K562 (cell line): ENCODE measurements at regions not wholly inside any gene's neighbourhood (a gene's known extent, or its start where the extent isn't known, plus 50 kb on each side); places are given as distances from the start of the nearest gene placed in this dataset.

Experiments
- ATAC-seq: fragments of 200-7000 bp; cut with Tn5 transposase; 3 replicates; pipeline ENCODE4 v1.9.1; 2020; ENCODE audit warnings: moderate library complexity
- BruUV-seq: library from RNA; stranded (reverse); fragments of 400-500 nt; replicated peaks from 2 replicates; lab custom pipeline; 2021; lab: Mats Ljungman, UMichigan
- CTCF ChIA-PET: fragments of 300-600 bp; formaldehyde crosslinking; extraction: SDS; loops from one replicate; lab custom pipeline; 2021; ENCODE audit warnings: low intra/inter-chr PET ratio; lab: Yijun Ruan, JAX
- POLR2A ChIA-PET: fragments of 300-600, 350-650 bp; sonication (Branson Sonifier 250); formaldehyde crosslinking; extraction: SDS; loops from one replicate; lab custom pipeline; 2021; ENCODE audit warnings: antibody characterized with exemption, inconsistent platforms; lab: Yijun Ruan, JAX
- DNase-seq, 4 experiments: peaks; one replicate each; pipeline versions ENCODE4 v3.0.0 to v3.0.0-alpha.2; 2011 to 2018; ENCODE audit warnings: low spot score in 3 of 4, mixed read lengths in 3 of 4; ENCODE audit errors: extremely low read depth in 1 of 4
- FAIRE-seq: peaks from 2 replicates; lab custom pipeline; 2011; peaks lifted over from hg19 to GRCh38; lab: Jason Lieb, UNC
- H2AFZ ChIP-seq: 2 replicates; pipeline ENCODE4 v1.6.0; 2011; ENCODE audit warnings: low read depth, low read length, control low read depth, inconsistent platforms
- H3K27ac ChIP-seq: fragments of 200-600 bp; 3 replicates; pipeline ENCODE4 v1.8.0; 2011; ENCODE audit warnings: low read depth, mild to moderate bottlenecking, control low read depth, inconsistent platforms, low read length, moderate library complexity, mixed read lengths; ENCODE audit errors: extremely low read depth
- H3K27me3 ChIP-seq, 2 experiments: fragments of 300-600 bp in 1 of 2; 2 replicates in 1 of 2; 3 replicates in 1 of 2; pipeline versions ENCODE4 v1.6.0 to v1.8.0; 2011; ENCODE audit warnings: inconsistent platforms in 2 of 2, low read length in 2 of 2, mild to moderate bottlenecking in 1 of 2, mixed read lengths in 1 of 2, moderate library complexity in 1 of 2; ENCODE audit not compliant: control insufficient read depth in 2 of 2, insufficient read depth in 2 of 2
- H3K36me3 ChIP-seq: fragments of 300-600 bp; 3 replicates; pipeline ENCODE4 v1.8.0; 2011; ENCODE audit warnings: mild to moderate bottlenecking, low read length, inconsistent platforms; ENCODE audit not compliant: control insufficient read depth, insufficient read depth
- H3K4me1 ChIP-seq, 2 experiments: fragments of 200-600 bp in 1 of 2; replicated peaks in 1 of 2; 2 replicates in 1 of 2; 3 replicates in 1 of 2; pipeline versions ENCODE4 v1.5.1 to v1.8.0; 2011; ENCODE audit warnings: inconsistent platforms in 2 of 2, low read length in 2 of 2, mild to moderate bottlenecking in 1 of 2, mixed read lengths in 1 of 2, moderate library complexity in 1 of 2; ENCODE audit not compliant: control insufficient read depth in 2 of 2, insufficient read depth in 2 of 2
- H3K4me2 ChIP-seq: 2 replicates; pipeline ENCODE4 v1.6.1; 2011; ENCODE audit warnings: low read length, control low read depth, inconsistent platforms, mixed read lengths; ENCODE audit not compliant: insufficient read depth
- H3K4me3 ChIP-seq: fragments of 200-600 bp; sonication (generic), shearing (Covaris generic); 2 replicates; pipeline ENCODE4 v1.5.1; 2016; ENCODE audit warnings: control low read depth, inconsistent platforms
- H3K79me2 ChIP-seq: fragments of 200-600 bp; 3 replicates; pipeline ENCODE4 v1.8.0; 2011; ENCODE audit warnings: low read length, inconsistent platforms; ENCODE audit not compliant: control insufficient read depth, insufficient read depth
- H3K9ac ChIP-seq, 2 experiments: 2 replicates each; pipeline versions ENCODE4 v1.6.0 to v1.6.1; 2011; ENCODE audit warnings: low read depth in 2 of 2, low read length in 2 of 2, control low read depth in 1 of 2, inconsistent platforms in 1 of 2, mild to moderate bottlenecking in 1 of 2, mixed read lengths in 1 of 2; ENCODE audit not compliant: insufficient read depth in 1 of 2
- H3K9me1 ChIP-seq: one replicate; pipeline ENCODE4 v1.6.0; 2011; ENCODE audit warnings: inconsistent platforms, mild to moderate bottlenecking, low read length, moderate library complexity; ENCODE audit not compliant: control insufficient read depth, insufficient read depth
- H3K9me3 ChIP-seq: replicated peaks from 2 replicates; pipeline ENCODE4 v1.5.1; 2011; ENCODE audit warnings: low read depth, low read length, inconsistent platforms; ENCODE audit not compliant: control insufficient read depth, insufficient read depth
- H4K20me1 ChIP-seq: replicated peaks from 2 replicates; pipeline ENCODE4 v1.6.1; 2011; ENCODE audit warnings: low read length, inconsistent platforms, mixed read lengths; ENCODE audit not compliant: control insufficient read depth, insufficient read depth
- BRCA1 ChIP-seq, 2 experiments: fragments of 450-650 bp in 1 of 2; sonication (generic) in 1 of 2; formaldehyde crosslinking in 1 of 2; IDR thresholded peaks; 2 replicates each; pipeline versions ENCODE4 v1.5.0 to v1.6.1; 2017 to 2020; ENCODE audit warnings: mild to moderate bottlenecking in 1 of 2, missing genetic modification reagents in 1 of 2
- CBFA2T3 ChIP-seq: fragments of 450-650 bp; IDR thresholded peaks from 2 replicates; pipeline ENCODE4 v1.6.1; 2017
- CXXC5 ChIP-seq: fragments of 250-450 bp; sonication (Bioruptor Pico); IDR thresholded peaks from 2 replicates; pipeline ENCODE4 v1.8.0; 2022; ENCODE audit warnings: inconsistent platforms, mild to moderate bottlenecking, moderate library complexity
- EHMT2 ChIP-seq: fragments of 450-650 bp; IDR thresholded peaks from 2 replicates; pipeline ENCODE4 v1.6.1; 2018; ENCODE audit warnings: antibody characterized with exemption
- KLF16 ChIP-seq: IDR thresholded peaks from 2 replicates; pipeline ENCODE4 v1.6.1; 2016; ENCODE audit warnings: antibody characterized with exemption
- LARP7 ChIP-seq: fragments of 450-650 bp; IDR thresholded peaks from 2 replicates; pipeline ENCODE4 v1.6.1; 2016
- PKNOX1 ChIP-seq: fragments of 450-650 bp; IDR thresholded peaks from 2 replicates; pipeline ENCODE4 v1.6.1; 2016
- TAF15 ChIP-seq: fragments of 200-400 bp; formaldehyde crosslinking; IDR thresholded peaks from 2 replicates; pipeline ENCODE4 v1.6.1; 2017; ENCODE audit warnings: mild to moderate bottlenecking, low read depth, low read length, moderate library complexity
- THRA ChIP-seq: fragments of 450-650 bp; IDR thresholded peaks from 2 replicates; pipeline ENCODE4 v1.6.1; 2017; ENCODE audit warnings: mild to moderate bottlenecking, moderate library complexity
- ZBTB11 ChIP-seq, 3 experiments: fragments of 200-800 bp in 1 of 3; fragments of 250-450 bp in 1 of 3; fragments of 450-650 bp in 1 of 3; sonication (Bioruptor Pico) in 1 of 3; sonication (Bioruptor generic) in 1 of 3; formaldehyde crosslinking in 1 of 3; IDR thresholded peaks; 2 replicates each; pipeline versions ENCODE4 v1.6.1 to v1.8.0; 2016 to 2022; ENCODE audit warnings: mild to moderate bottlenecking in 2 of 3, missing genetic modification characterization in 2 of 3, missing compliant biosample characterization in 1 of 3, moderate library complexity in 1 of 3
- ZNF121 ChIP-seq: sonication (generic); formaldehyde crosslinking; conservative IDR thresholded peaks from 2 replicates; pipeline ENCODE4 v1.8.0; 2022; ENCODE audit warnings: missing genetic modification reagents
- ZNF511 ChIP-seq: sonication (generic); formaldehyde crosslinking; IDR thresholded peaks from 2 replicates; pipeline ENCODE4 v1.8.0; 2022; ENCODE audit warnings: mild to moderate bottlenecking, missing genetic modification reagents
- ZNF639 ChIP-seq, 2 experiments: fragments of 200-800 bp in 1 of 2; sonication (Bioruptor generic) in 1 of 2; sonication (generic) in 1 of 2; formaldehyde crosslinking in 1 of 2; IDR thresholded peaks in 1 of 2; conservative IDR thresholded peaks in 1 of 2; 2 replicates each; pipeline versions ENCODE4 v1.5.0 to v1.6.1; 2016 to 2020; ENCODE audit warnings: missing compliant biosample characterization in 1 of 2, missing genetic modification characterization in 1 of 2, missing genetic modification reagents in 1 of 2
- ZNF696 ChIP-seq: fragments of 250-450 bp; sonication (Bioruptor Pico); conservative IDR thresholded peaks from 2 replicates; pipeline ENCODE4 v1.4.0; 2020; ENCODE audit warnings: mild to moderate bottlenecking, moderate library complexity
- WGBS: fragments of 100-300 bp; shearing (Covaris generic); methylation state at CpG from one replicate; pipeline ENCODE4 v1.1.6; 2016; ENCODE audit warnings: low coverage, mixed read lengths; ENCODE audit not compliant: insufficient coverage; ENCODE audit errors: missing lambda C conversion rate; 5-methylcytosine and 5-hydroxymethylcytosine counted together
- in situ Hi-C: fragments of 300-500 bp; cut with MboI; formaldehyde crosslinking; loops from 4 replicates; pipeline ENCODE4 v1.15.0; 2018; ENCODE audit warnings: inconsistent platforms, mixed read lengths
- intact Hi-C: fragments of 100-400 bp; cut with micrococcal nuclease; formaldehyde crosslinking; loops from 2 replicates; pipeline ENCODE4 v1.14.2; 2022

GRCh38 chr4:45471335-45471734 lies 652.5 kb downstream of the GABRG1 start (continued):
- TF ChIP-seq CXXC5 (CRISPR knock-in tag) (no peak), BRCA1 (IDR thresholded peaks at IDR 0.05) (no peak), BRCA1 (CRISPR knock-in tag; IDR thresholded peaks at IDR 0.05) (no peak), ZNF511 (CRISPR knock-in tag) (no peak)

- H3K4me3 ChIP-seq, result no peak overlapping the region
- H3K27ac ChIP-seq, result no peak overlapping the region
- in situ Hi-C loops, result no loop called here
- POLR2A ChIA-PET, result no interaction called here
- FAIRE-seq (no peak), ATAC-seq (no peak), DNase-seq (no peak)
- BruUV-seq, result no TSS peak
- H2AFZ ChIP-seq, result no peak overlapping the region
- no peaks in the 10 kb centered on the region for H3K36me3 ChIP-seq
- no peak overlapping the region for H3K9ac ChIP-seq
- no peaks in the 10 kb centered on the region for H3K9me3 ChIP-seq
- 4% methylated on average over 4 of the region's 4 CpGs for whole genome bisulfite sequencing
- H3K9me1 ChIP-seq, result no peaks in the 10 kb centered on the region
- H3K27me3 ChIP-seq, result no peaks in the 10 kb centered on the region
- CTCF ChIA-PET, result no interaction called here
- no peaks in the 10 kb centered on the region for H4K20me1 ChIP-seq
- H3K4me2 ChIP-seq, result no peak overlapping the region
- H3K4me1 ChIP-seq, result no peaks in the 10 kb centered on the region
- intact Hi-C loops, result no loop called here
- no peaks in the 10 kb centered on the region for H3K79me2 ChIP-seq
- no peak for TF ChIP-seq ZNF121 (CRISPR knock-in tag)
- no peak for TF ChIP-seq EHMT2
- no peak for TF ChIP-seq ZBTB11 (CRISPR knock-in tag; IDR thresholded peaks at IDR 0.05)
- no peak for TF ChIP-seq ZNF639 (CRISPR knock-in tag; conservative IDR thresholded peaks at IDR 0.05 in 1 of 2, IDR thresholded peaks at IDR 0.05 in 1 of 2)
- TF ChIP-seq THRA, result no peak
- no peak for TF ChIP-seq KLF16
- TF ChIP-seq CBFA2T3, result no peak
- TF ChIP-seq ZNF696 (CRISPR knock-in tag), result no peak
- no peak for TF ChIP-seq PKNOX1
- TF ChIP-seq LARP7, result no peak
- TF ChIP-seq TAF15, result no peak
These were observed 656.7 kb downstream of the GABRG1 start for GRCh38 chr4:45467157-45467556.
